ENCODE measurements at regions not wholly inside any gene's neighbourhood (a gene's known extent, or its start where the extent isn't known, plus 50 kb on each side); places are given as distances from the start of the nearest gene placed in this dataset.

DNA sequence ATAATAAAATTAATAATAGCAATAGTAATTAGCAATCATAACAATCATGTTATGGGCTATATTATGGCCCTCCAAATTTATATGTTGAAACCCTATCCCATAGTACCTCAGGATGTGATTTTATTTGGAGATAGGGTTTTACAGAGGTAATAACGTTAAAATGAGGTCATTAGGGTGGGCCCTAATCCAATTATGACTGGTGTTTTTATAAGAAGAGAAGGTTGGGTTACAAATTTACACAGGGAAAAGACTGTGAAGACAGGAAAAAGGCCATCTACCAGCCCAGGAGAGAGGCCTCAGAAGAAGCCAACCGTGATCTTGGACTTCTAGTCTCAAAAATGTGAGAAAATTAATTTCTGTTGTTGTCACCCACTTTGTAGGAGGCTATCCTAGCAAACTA, 353.1 kb downstream of the CHL1 start:
- TF ChIP-seq, protein P1, sequence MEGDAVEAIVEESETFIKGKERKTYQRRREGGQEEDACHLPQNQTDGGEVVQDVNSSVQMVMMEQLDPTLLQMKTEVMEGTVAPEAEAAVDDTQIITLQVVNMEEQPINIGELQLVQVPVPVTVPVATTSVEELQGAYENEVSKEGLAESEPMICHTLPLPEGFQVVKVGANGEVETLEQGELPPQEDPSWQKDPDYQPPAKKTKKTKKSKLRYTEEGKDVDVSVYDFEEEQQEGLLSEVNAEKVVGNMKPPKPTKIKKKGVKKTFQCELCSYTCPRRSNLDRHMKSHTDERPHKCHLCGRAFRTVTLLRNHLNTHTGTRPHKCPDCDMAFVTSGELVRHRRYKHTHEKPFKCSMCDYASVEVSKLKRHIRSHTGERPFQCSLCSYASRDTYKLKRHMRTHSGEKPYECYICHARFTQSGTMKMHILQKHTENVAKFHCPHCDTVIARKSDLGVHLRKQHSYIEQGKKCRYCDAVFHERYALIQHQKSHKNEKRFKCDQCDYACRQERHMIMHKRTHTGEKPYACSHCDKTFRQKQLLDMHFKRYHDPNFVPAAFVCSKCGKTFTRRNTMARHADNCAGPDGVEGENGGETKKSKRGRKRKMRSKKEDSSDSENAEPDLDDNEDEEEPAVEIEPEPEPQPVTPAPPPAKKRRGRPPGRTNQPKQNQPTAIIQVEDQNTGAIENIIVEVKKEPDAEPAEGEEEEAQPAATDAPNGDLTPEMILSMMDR (IDR thresholded peaks at IDR 0.05), result no peak
- TF ChIP-seq POLR2A (IDR thresholded peaks at IDR 0.05), result no peak
